ENCODE measurements at regions not wholly inside any gene's neighbourhood (a gene's known extent, or its start where the extent isn't known, plus 50 kb on each side); places are given as distances from the start of the nearest gene placed in this dataset.
A peak's percentile ranks its signal among the peaks of the same experiment; 100 is the strongest.

- BruUV-seq (replicated peaks), result no TSS peak
These were observed 63.2 kb upstream of the VPREB1 start for GRCh38 chr22:22181341-22181850.

GRCh38 chr22:22180738-22181285 lies 63.8 kb upstream of the VPREB1 start:
- H3K9me3 ChIP-seq, result no peaks in the 10 kb centered on the region
- H3K4me1 ChIP-seq, result peaks cover 11% of the 10 kb centered on the region
- H3K4me1 Mint-ChIP-seq (ENCODE audit: low read depth, unreplicated experiment), result peaks cover 8% of the 10 kb centered on the region
- peaks cover 15% of the 10 kb centered on the region for H3K27me3 Mint-ChIP-seq (ENCODE audit: insufficient read depth, unreplicated experiment)
- intact Hi-C loops (cut with micrococcal nuclease; ENCODE audit: unreplicated experiment), result no loop called here
- POLR2A ChIA-PET, result no interaction called here
- H3K36me3 ChIP-seq (ENCODE audit: control insufficient read depth, insufficient read depth, low read length), result no peaks in the 10 kb centered on the region
- H3K27me3 ChIP-seq (replicated peaks; ENCODE audit: control insufficient read depth, insufficient read depth, low read length), result no peaks in the 10 kb centered on the region
- no peak overlapping the region for H3K4me3 ChIP-seq (ENCODE audit: low read depth, low read length)
- no peak for TF ChIP-seq CTCF (IDR thresholded peaks at IDR 0.05; ENCODE audit: insufficient read depth in 1 of 2, low read depth in 1 of 2, low read length in 1 of 2, severe bottlenecking in 1 of 2, unreplicated experiment in 1 of 2)
- H3K36me3 Mint-ChIP-seq (ENCODE audit: insufficient read depth, unreplicated experiment), result no peaks in the 10 kb centered on the region
- no TSS peak for BruUV-seq (replicated peaks)
- CTCF ChIA-PET, result interaction anchor here (1.3 kb wide), 1 partner anchor 27 kb away, joined by 4 read pairs; no protein-coding TSS in a partner anchor
- H3K4me3 Mint-ChIP-seq (ENCODE audit: unreplicated experiment), result peak overlapping the region; percentile 65
- peak overlapping the region; percentile 45 for H3K27ac Mint-ChIP-seq (ENCODE audit: unreplicated experiment)
- no peak for DNase-seq
- H3K9me3 Mint-ChIP-seq (ENCODE audit: unreplicated experiment), result no peaks in the 10 kb centered on the region

More at GRCh38 chr22:22181341-22181850, 63.2 kb upstream of the VPREB1 start:
- ChIA-PET POLR2A (no interaction called here), CTCF (interaction anchor here (1.1 to 1.3 kb wide), 2 partner anchors 26 to 146 kb away, joined by 3 to 4 read pairs; no protein-coding TSS in a partner anchor)
- intact Hi-C loops (cut with micrococcal nuclease; ENCODE audit: unreplicated experiment), result no loop called here
- Mint-ChIP-seq H3K4me1 (ENCODE audit: low read depth, unreplicated experiment) (peaks cover 8% of the 10 kb centered on the region), H3K27me3 (ENCODE audit: insufficient read depth, unreplicated experiment) (peaks cover 15% of the 10 kb centered on the region), H3K4me3 (ENCODE audit: unreplicated experiment) (peak overlapping the region; percentile 65), H3K9me3 (ENCODE audit: unreplicated experiment) (no peaks in the 10 kb centered on the region), H3K27ac (ENCODE audit: unreplicated experiment) (peak overlapping the region; percentile 45), H3K36me3 (ENCODE audit: insufficient read depth, unreplicated experiment) (no peaks in the 10 kb centered on the region)
- no peaks in the 10 kb centered on the region for H3K9me3 ChIP-seq
- H3K4me1 ChIP-seq, result peaks cover 11% of the 10 kb centered on the region
- H3K4me3 ChIP-seq (ENCODE audit: low read depth, low read length), result no peak overlapping the region
- H3K36me3 ChIP-seq (ENCODE audit: control insufficient read depth, insufficient read depth, low read length), result no peaks in the 10 kb centered on the region
- H3K27me3 ChIP-seq (replicated peaks; ENCODE audit: control insufficient read depth, insufficient read depth, low read length), result no peaks in the 10 kb centered on the region
- no peak for TF ChIP-seq CTCF (IDR thresholded peaks at IDR 0.05; ENCODE audit: insufficient read depth in 1 of 2, low read depth in 1 of 2, low read length in 1 of 2, severe bottlenecking in 1 of 2, unreplicated experiment in 1 of 2)
- DNase-seq, result peak in 1 of 2 experiments; percentile 23

- Mint-ChIP-seq H3K27ac (ENCODE audit: unreplicated experiment) (no peak overlapping the region), H3K4me1 (ENCODE audit: low read depth, unreplicated experiment) (peaks cover 8% of the 10 kb centered on the region), H3K9me3 (ENCODE audit: unreplicated experiment) (no peaks in the 10 kb centered on the region), H3K27me3 (ENCODE audit: insufficient read depth, unreplicated experiment) (peaks cover 11% of the 10 kb centered on the region), H3K36me3 (ENCODE audit: insufficient read depth, unreplicated experiment) (no peaks in the 10 kb centered on the region), H3K4me3 (ENCODE audit: unreplicated experiment) (no peak overlapping the region)
- no TSS peak for BruUV-seq (replicated peaks)
- Histone ChIP-seq H3K36me3 (ENCODE audit: control insufficient read depth, insufficient read depth, low read length) (no peaks in the 10 kb centered on the region), H3K4me1 (peaks cover 11% of the 10 kb centered on the region), H3K4me3 (ENCODE audit: low read depth, low read length) (no peak overlapping the region), H3K27me3 (replicated peaks; ENCODE audit: control insufficient read depth, insufficient read depth, low read length) (no peaks in the 10 kb centered on the region), H3K9me3 (no peaks in the 10 kb centered on the region)
- no peak for DNase-seq
- TF ChIP-seq CTCF (IDR thresholded peaks at IDR 0.05; ENCODE audit: insufficient read depth in 1 of 2, low read depth in 1 of 2, low read length in 1 of 2, severe bottlenecking in 1 of 2, unreplicated experiment in 1 of 2), result no peak
- ChIA-PET POLR2A (no interaction called here), CTCF (no interaction called here)
- intact Hi-C loops (cut with micrococcal nuclease; ENCODE audit: unreplicated experiment), result no loop called here
These were observed 64.7 kb upstream of the VPREB1 start for GRCh38 chr22:22179858-22180257.

All from Caco-2 (cell line).